HG03039 (cell line): ENCODE measurements at regions not wholly inside any gene's neighbourhood (a gene's known extent, or its start where the extent isn't known, plus 50 kb on each side); places are given as distances from the start of the nearest gene placed in this dataset.
"Not testable (repeated sequence)": the region's sequence is repeated elsewhere in the genome, so short reads cannot be mapped to it uniquely, and the experiment has no call there.

Experiments used
- ATAC-seq: cut with Tn5 transposase; IDR thresholded peaks from one replicate; pipeline ENCODE4 v1.9.1; 2021; ENCODE audit warnings: mild to moderate bottlenecking, moderate library complexity; ENCODE audit not compliant: unreplicated experiment

DNA sequence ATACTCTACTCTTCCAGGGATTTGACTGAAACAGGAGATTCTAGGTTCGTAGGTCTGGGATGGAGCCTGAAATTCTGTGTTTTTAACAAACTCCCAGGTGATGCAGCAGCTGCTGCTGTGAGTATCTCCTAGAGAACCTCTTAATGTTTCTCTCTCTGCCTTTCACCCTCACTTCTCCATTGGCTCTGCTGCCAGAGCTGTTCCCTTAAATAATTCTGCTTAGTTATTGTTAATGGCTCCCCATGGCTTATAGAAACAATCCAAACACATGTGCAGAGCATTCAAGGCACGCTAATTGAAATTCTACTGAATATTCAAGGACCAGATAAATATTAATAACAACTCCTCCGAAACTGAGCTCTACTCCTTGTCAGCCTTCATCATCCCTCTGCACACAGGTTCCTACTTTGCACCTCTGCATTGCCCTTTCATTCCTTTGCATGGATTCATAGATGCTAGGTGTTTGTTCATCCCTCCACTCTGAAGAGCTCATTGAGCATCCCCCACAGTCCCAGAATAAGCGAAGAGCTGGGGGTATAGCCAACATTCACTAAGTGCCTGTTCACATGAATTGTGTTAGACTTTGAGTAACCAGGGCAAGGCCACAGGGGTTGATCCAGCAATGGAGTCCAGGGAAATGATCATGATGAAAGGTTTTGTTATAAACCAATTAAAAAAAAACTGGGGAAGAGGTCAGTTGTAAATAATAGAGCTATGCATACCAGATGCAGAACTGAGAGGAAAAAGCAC lies 488.4 kb upstream of the JAG1 start:
- ATAC-seq, result no peak

DNA sequence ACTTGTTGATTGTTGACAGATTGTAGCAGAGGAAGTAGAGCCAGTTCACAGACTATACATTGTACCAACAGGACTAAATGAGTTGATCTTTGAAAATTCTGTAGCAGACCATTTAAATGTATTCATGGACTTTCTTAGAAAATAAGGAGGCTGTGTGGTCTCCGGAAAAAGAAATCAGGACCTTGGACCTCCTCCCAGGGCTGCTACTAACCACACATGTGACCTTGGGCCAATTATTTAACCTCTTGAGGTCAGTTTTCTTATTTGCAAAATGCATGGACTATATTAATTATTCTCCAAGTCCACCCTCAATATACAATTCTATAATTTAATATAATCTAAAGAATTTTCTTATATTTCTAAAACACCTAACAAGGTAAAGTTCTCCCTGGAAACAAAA lies 492.0 kb upstream of the JAG1 start:
- ATAC-seq, result no peak

DNA sequence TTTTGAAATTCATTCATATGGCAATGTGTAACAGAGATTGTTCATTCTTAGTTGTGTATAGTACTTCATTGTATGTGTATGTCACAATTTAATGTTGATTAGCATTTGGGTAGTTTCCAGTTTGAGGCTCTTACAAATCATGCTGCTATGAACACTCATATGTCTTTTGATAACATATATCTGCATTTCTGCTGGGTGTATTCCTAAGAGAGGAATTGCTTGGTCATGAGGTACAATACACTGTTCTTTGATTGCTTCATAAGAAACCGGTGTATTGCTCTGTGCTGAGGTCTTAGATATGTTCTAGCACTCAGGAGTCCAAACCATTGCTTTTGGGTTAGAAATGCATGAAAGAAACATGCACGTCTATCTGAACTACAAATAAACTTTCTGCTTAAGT lies 492.9 kb upstream of the JAG1 start:
- ATAC-seq, result no peak

DNA sequence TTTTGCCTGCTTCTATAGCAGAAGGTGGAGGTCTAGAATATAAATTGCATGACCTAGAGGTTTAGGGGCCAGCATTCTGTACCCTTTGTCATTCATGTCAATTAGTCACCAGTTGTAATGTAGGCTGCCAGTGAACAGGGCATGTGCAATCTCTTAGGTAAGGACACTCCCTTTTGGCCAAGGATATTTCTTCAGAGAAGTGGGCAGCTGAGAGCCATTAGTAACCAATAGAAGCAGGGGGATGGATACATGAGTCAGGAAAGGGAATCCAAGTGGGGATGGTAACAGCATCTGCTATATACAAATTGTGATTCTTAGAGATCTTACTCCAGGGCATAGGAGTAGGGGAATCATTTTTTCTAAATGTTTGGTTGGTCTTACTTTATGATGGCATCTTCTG lies 494.2 kb upstream of the JAG1 start:
- no peak for ATAC-seq

DNA sequence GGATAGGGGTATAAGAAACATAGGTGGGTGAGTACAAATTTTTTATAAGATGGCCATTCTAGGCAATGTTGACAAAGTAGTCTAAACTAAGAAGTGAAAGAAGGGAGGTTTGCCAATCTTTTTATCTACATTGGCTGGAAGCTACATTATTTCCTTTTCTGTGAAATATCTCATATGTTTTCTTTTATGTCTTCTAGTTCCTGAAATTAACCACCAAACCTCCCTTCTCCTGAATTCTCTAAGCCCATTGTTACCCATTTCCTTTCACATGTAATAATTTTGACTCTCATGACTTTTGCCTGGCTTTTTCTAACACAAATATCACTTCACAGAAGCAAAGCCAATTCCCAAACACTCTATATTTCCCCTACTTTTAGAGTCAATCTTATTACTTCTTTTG lies 496.2 kb upstream of the JAG1 start:
- no peak for ATAC-seq

DNA sequence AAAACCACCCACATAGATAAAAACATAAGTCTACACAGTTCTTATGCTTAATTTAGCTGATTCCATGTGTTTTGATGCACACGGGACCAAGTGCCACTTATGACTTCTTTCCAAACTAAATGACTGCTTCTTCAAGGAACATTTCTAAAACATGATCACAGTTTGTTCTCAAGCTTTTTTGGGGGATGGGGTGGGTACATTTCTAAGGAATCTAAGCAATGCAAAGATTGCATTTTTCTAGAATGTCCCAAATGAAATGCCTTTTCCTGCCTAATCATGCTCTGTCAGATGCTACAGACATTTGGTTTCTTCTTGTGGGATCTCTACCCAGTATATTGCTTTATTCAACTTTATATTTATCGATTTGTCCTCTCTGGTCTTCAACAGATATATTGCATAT lies 496.8 kb upstream of the JAG1 start:
- no peak for ATAC-seq

DNA sequence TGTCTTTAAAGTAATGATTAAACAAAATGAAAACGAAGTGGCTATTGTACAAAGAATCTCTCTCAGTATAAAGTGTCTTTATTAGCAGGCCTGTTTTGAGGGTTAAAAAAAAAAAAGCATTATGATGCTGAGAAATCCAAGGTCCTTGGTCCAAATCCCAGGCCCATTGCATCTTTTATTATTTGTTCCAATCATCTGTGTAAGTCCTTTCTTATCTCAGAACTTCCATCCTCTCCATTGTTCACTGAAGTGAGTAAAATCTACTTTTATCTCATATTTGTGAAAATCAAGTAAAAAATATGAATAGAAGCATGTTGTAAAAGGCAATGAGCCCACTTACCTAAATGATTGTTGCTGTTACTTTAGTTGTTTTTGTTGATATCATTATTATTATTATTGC lies 499.1 kb upstream of the JAG1 start:
- ATAC-seq, result no peak

DNA sequence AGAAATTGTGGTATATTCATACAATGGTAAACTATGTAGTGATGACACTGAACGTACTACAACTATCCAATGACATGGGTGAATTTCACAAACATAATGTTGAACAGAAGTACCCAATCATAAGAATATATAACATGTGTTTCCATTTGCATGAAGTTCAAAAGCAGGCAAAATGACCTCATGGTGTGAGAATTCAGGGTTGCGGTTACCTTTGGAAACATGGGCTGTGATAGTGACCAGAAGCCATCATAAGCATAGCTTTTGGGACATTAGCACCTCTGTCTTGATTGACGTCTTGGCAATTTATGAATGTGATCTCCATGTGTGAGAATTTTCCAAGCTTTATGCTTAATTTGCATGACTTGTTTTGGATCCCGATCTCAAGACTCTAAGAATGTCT lies 500.1 kb upstream of the JAG1 start:
- no peak for ATAC-seq

DNA sequence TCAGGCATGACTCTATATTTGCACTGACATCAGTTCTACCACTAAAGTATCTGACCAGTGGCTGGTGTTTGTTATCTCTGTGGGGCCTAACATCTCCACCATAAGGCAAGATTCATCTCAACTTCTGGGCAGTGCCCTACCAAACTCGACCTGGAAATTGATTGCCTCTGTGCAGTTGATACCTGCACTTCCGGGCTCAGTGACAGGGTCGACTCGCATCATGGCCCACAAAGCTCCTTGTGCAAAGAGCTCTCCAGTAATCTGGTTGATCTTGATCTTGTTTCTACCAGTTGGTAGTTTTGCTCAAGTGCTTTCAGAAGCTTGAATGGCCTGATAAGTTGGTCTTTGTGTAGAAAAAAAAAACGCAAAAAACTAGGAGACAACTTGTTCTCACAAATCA lies 501.1 kb upstream of the JAG1 start:
- ATAC-seq, result no peak

DNA sequence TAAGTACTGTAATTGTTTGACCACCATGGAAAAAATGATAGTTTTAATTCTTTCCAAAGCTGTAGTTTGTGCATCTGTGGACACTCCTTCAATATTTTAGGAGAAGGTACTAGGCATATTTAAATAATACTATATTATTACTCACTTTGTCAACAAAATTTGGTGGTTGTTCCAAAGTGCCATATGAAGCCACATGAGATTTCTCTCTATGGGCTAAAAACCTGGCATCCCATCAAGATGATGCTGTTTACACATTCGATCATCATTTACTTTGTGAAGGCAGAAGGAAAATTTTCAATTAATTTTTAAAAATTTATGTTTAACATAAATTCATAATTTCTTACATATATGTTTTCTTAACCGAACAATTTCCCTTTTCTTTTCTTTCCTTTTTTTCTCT lies 502.6 kb upstream of the JAG1 start:
- no peak for ATAC-seq

DNA sequence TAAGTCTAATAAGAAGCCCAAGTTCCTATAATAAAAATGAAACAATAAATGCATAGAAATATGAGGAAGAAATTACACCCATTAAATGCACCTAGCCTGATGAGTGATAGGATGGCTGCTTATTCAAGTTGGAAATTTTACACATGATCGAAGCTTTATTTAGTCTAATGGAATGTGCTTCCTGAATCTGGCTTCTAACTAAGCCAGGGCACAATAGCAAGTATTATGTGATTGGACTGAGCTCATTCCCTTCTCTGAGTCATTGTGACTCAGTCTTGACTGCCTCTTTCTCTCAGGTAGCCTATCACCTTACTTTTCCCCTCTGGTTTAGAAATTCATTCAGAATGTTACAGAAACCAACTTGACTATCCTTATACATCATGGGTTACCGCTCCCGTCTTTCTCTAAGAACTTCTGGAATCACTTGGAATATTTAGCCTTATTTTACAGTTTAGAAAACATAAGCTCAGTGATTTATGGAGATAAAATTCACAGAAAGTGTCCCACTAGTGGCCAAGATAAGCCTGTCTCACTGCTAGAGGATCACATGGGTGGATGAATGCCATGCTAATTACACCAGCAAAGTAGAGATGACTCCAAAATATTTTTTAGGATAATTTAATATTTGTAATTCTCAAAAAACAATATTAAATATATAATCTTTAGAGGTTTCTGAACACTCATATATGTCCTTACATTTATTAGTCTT lies 505.3 kb upstream of the JAG1 start:
- no peak for ATAC-seq

DNA sequence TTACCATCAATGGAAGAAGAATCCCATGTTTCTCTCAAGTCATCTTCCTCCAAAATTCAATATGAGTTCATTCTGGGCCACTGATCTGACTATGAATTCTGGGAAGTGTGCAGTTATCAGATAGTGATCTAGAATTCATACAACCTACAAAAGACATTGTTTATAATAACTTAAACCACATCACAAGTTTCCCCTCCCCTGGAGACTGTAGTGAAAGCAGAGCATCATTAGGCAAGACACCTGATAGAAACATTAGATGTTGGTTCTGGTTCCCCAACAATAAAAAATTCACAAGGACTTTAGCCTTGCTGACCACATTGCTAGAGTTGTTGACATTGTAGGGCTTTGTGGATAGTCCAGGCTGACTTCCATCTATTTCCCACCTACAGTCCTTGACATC lies 506.4 kb upstream of the JAG1 start:
- ATAC-seq, result no peak

DNA sequence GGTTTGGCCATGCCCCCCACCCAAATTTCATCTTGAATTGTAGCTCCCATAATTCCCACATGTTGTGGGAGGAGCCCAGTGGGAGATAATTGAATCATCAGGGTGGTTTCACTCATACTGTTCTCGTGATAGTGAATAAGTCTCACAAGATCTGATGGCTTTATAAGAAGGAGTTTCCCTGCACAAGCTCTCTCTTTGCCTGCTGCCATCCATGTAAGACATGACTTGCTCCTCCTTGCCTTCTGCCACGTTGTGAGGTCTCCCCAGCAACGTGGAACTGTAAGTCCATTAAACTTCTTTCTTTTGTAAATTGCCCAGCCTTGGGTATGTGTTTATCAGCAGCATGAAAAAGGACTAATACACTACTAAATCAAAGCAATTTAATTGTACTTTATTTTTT lies 507.3 kb upstream of the JAG1 start:
- ATAC-seq, result not testable (repeated sequence)

DNA sequence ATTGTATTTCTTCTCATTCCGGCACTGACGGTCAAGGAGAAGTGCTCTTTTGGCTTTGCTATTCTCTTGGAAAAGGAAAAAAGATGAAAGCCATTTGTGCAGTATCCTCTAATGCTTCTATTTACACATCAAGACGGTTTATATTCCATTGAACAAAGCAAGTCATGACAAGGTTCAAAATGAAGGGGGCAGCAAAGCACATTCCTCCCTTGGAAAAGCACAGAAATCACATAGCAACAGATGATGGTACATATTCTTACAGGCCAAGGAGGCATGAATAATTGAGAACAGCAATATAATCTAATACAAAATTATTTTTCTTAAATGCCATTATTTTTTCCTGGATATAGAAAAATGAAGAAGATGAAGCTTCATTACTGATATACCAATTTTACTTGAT lies 508.2 kb upstream of the JAG1 start:
- no peak for ATAC-seq

DNA sequence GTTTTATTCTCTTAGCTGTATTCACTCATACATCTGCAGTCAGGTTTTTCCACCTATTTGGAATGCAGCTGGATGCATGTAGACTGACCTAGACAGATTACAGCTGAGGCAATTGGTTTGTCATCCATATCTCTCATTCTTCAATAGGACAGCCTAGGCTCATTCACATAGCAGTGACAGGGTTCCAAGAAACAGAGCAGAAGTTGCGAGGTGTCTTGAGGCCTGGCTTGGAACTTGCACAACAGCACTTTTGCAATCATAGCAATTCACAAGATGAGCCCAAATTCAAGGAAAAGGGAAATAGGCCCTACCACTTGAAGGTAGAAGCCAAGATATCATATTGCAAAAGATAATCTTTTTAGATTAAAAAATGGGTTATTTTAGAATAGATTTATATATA lies 508.9 kb upstream of the JAG1 start:
- ATAC-seq, result no peak

DNA sequence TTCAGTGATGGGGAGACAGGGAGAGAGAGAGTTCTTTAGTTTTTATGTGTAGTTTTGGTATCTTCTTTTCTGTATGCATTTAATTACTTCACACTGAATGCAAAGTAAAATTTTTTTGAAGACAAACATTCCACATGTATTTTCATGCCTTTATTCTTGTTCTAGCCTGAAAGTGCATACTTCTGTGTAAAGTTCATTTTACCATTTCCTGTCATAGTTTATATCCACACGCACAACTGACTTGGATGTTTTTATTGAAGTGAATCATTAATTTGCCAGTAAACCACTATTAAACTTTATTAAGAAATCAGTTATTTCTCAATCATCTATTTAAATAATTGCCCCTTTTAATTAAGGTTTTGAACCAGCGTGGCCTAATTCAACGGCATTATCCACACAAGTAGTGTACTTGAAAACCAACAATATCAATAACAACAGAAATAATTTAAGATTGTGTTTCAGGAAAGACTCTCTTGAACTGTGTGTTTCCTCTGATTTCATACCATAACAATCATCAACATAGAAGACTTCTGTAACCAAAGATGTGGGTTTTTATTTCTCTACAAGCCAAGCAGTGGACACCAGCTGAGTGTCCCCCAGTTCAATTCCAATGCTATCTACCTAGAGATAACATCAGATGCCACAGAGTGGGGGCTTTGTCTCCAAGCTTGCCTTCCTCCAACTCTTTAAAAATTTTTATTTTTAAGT lies 512.7 kb upstream of the JAG1 start:
- ATAC-seq, result no peak

DNA sequence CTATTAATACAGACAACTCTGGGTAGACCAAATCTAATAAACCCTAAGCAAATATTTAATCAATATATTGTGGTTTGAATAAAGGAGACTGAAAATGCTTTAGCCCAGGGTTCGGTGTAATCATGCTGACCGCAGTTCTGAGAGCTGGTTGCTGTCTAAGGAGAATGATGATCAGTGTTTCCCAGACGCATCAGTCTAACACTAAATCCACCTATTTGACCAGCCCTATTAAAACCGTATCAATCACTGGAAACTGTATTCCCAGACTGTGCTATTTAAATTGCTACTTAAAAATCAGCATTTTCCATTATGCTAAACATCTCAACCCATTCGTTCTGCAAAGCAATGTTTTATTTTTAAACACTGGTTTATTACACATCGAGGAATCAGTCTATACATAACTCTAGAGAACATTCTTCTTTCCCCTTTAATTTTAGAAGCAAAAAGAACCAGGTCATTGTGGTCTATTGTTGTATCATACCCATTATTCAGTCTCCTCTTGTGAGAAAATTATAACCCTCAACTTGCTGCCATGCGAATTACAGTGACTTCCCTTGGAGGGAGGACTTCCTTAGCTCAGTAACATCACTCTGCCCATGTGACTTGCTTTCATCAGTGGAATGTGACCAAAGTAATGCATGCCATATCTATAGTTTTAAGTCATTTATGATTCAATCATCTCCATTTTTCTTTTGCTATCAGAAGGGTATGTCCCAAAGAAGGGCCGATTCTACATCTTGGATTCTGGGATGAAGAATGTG lies 515.2 kb upstream of the JAG1 start:
- ATAC-seq, result no peak

DNA sequence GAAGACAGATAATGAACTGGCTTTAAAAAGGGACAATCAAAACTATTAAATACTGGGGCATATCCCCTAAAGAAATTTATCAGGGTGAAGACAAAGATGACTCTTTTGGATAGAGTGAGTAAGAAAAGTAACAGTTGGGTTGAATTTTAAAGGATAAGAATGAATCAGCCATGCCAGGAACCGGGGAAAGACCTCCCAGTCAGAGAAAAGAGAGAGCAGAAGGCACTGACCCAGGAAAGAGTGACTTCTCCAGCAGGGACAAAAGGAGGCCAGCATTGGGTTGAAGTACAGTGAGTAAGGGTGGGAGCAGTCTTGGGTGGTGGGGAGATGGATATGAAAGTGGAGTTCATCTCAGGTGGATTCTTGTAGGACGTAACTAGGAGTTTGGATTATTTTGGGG lies 516.9 kb upstream of the JAG1 start:
- no peak for ATAC-seq

DNA sequence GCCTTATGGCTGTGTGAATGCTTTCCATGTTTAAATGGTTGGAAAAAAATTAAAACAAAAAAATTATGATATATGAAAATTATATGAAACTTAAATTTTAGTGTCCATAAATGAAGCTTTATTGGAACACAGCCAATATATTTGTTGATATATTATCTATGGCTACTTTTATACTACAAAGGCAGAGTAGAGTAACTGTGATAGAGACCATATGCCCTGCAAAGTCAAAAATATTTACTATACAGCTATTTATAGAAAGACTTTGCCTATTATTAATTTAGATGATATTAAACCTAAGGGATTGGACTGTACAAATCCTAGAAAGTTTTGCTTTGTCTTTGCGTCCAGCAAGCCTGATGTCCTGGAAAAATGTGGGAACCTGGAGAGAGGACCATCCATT lies 518.3 kb upstream of the JAG1 start:
- no peak for ATAC-seq

DNA sequence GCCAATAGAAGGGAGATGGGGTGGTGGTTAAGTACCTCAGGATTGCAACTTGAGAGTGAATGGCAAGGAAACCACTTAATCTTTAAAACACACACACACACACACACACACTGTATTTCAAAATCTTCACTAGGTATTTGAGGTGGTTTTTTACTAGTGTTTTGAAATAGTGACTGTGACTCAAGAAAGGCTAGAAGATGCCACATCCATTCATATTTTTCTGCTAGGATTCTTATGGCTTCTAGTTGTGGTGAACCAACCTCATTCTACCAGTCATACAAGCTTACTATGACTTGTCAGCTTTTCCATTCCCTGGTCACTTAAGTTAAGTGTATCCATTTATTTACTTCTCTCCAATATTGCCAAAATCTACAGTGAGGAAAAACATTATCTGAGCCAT lies 519.4 kb upstream of the JAG1 start:
- no peak for ATAC-seq

DNA sequence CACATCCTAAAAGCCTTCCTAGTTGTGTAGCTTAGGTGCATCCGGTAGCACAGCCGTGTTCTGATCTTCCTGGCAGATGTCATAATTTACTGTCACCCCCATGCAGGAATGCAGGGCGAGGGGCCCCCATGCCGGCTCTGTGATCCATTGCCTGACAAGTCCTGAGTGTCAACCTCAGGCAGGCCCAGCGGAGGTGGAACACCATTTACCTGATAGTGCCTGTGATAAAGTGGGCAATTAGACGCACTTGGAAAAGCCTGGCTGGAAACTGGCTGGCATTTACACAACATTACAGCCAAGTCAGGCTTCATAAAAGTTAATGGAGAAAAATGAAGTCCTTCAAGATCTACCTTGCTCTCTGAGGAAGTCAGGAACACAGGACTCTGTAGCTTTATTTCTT lies 521.4 kb upstream of the JAG1 start:
- no peak for ATAC-seq
